ENCODE measurements at regions not wholly inside any gene's neighbourhood (a gene's known extent, or its start where the extent isn't known, plus 50 kb on each side); places are given as distances from the start of the nearest gene placed in this dataset.

DNA sequence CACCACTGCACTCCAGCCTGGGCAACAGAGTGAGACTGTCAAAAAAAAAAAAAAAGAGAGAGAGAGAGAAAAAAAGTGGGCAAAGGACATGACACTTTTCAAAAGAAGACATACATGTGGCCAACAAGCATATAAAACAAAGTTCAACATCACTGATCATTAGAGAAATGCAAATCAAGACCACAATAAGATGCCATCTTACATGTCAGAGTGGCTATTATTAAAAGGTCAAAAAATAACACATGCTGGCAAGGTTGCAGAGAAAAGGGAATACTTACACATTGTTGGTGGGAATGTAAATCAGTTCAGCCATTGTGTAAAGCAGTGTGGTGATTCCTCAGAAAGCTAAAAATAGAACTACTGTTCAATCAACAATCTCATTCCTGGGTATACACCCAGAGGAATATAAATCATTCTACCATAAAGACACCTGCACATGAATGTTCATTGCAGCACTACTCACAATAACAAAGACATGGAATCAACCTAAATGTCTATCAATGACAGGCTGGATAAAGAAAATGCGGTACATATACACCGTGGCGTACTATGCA lies 94.9 kb upstream of the TRIM2 start:
- DNase-seq, result no peak

DNA sequence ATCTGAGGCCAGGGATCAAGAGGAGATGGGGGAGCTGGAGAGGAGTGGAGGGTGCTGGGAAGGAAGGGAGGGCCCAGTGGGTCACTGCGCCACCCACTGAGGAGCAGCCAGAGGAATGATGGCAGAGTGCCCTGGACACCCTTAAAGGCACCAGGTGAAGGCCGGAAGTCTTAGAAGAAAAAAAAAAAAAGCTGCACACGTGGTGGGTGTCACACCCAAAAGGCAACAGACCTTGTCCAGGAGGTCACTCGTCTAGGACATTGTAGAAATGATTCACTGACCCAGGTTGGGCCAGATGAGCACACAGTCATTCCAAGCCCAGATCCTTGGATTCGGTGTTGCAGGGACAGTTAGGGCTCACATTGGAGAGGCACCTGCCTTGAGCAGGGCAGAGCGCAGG lies 93.5 kb upstream of the TRIM2 start:
- DNase-seq, result no peak

GRCh38 chr4:153111426-153112040 lies 92.7 kb upstream of the TRIM2 start:
- no peak for DNase-seq

DNA sequence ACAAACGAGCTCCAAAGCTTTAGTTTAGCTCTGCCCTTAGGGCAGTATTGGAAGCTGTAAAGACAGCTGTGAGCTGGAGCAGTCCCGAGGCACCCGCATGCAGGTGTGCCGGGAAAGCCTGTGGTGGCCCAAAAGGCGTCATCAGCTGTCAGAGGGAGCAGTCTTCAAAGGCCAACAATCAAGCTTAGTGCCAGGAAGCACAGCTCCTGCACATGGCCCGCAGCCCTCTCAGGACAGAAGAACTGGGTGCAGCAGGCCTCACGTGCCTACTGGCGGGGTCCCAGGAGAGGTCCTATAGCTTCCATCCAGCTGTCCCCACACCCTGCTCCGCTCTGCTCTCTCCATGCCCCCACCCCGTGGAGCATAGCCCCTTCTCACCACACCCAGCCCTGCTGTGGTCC lies 92.2 kb upstream of the TRIM2 start:
- no peak for DNase-seq

- no peak for DNase-seq
These were observed 91.0 kb upstream of the TRIM2 start for GRCh38 chr4:153113061-153113837.

GRCh38 chr4:153113838-153114105 lies 90.5 kb upstream of the TRIM2 start:
- no peak for DNase-seq

DNA sequence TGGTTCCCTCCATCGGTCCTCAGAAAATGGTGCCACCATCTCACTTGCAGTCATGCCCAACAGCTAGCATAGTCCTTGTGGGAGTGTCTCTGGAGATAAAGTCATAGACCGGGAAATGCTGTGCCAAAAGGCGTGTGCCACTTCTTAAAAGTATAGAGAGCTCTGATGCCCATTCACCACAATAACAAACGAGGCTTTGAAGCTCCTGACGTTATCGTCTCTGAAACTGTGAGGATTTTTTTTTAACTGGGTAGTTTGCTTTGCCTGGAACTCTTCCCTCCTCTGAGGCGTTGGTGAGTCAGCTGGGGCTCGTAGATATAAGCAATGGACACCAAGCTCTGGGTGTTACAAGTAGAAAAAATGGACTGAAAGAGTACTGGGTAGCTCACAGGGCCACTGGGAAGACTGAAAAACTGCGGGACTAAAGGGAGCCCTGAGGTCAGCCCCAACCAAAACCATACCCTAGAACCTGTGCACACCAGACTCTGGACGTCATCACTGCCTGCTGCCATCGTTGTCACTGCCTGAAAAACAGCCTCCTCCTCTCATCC lies 89.4 kb upstream of the TRIM2 start:
- DNase-seq, result no peak

- DNase-seq, result no peak
These were observed 88.6 kb upstream of the TRIM2 start for GRCh38 chr4:153115322-153116290.

GRCh38 chr4:153116291-153116680 lies 88.0 kb upstream of the TRIM2 start:
- DNase-seq, result no peak

DNA sequence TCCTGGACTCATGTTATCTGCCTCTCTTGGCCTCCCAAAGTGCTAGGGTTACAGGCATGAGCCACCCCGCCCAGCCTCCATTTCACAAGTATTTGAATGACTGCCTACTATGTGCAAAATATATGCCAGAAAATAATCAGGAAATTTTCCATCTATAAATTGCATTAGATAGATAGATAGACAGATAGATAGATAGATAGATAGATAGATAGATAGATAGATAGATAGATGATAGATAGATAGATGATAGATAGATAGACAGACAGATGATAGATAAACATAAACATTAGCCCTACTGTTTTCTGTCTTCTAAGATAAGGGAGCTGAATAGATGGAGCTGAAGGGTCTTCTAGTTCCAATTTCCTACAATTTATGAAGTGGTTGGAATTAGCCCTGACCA lies 87.4 kb upstream of the TRIM2 start:
- DNase-seq, result no peak

GRCh38 chr4:153117554-153117953 lies 86.7 kb upstream of the TRIM2 start:
- DNase-seq, result no peak

DNA sequence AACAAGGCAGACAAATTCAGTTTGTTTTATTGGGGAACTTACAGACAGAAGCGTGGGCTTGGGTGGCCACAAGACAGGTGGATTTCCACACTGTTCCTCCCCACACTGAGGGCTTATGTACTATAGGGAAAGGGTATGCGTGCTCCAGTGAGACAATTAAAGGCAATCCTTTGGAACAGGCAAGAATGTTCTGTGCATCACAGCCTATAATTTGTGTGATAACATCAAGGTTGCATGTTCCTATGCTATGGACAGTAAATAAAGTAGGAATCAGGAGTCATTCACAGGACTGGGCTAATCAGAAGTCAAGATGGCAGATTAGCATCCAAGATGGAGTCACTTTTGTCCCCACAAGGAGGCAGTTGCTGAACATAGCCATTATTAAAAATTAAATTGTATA lies 84.6 kb upstream of the TRIM2 start:
- no peak for DNase-seq

GRCh38 chr4:153120235-153120634 lies 84.0 kb upstream of the TRIM2 start:
- no peak for DNase-seq

GRCh38 chr4:153122855-153123254 lies 81.4 kb upstream of the TRIM2 start:
- no peak for DNase-seq

- DNase-seq, result no peak
These were observed 78.1 kb upstream of the TRIM2 start for GRCh38 chr4:153126137-153126536.

GRCh38 chr4:153127760-153128494 lies 76.3 kb upstream of the TRIM2 start:
- DNase-seq, result peak; percentile 93

DNA sequence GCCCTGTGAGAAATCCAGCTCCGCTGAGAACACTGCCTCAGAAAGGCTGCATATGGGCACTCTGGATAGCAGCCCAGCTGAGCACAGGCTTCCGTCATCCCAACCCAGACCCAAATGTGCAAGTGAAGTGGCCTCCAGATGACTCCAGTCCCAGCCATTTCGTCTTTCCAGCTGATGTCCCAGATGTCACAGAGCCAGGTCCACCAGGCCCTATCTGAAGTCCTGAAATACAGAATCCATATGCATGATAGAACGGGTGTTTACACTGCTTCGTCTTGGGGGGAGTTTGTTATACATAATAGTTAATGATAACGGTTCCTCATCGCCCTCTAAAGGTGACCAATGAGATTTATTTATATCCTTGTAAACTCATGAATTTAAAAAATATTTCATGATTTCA lies 72.6 kb upstream of the TRIM2 start:
- no peak for DNase-seq

GRCh38 chr4:153137159-153137558 lies 67.1 kb upstream of the TRIM2 start:
- no peak for DNase-seq

GRCh38 chr4:153137677-153138630 lies 66.3 kb upstream of the TRIM2 start:
- no peak for DNase-seq

GRCh38 chr4:153138736-153139135 lies 65.5 kb upstream of the TRIM2 start:
- no peak for DNase-seq

- no peak for DNase-seq
These were observed 63.9 kb upstream of the TRIM2 start for GRCh38 chr4:153140294-153140693.
